Testis (tissue), 2 donors: ENCODE measurements at regions not wholly inside any gene's neighbourhood (a gene's known extent, or its start where the extent isn't known, plus 50 kb on each side); places are given as distances from the start of the nearest gene placed in this dataset.

Experiments
- CTCF ChIP-seq, 3 experiments: fragments of 450-650 bp in 2 of 3; fragments of 200-600 bp in 1 of 3; sonication (generic) in 1 of 3; IDR thresholded peaks; one replicate each; pipeline ENCODE4 v1.5.1; 2016 to 2019; ENCODE audit warnings: antibody characterized with exemption in 3 of 3, mild to moderate bottlenecking in 2 of 3, moderate library complexity in 1 of 3
- POLR2A ChIP-seq: fragments of 450-650 bp; IDR thresholded peaks from one replicate; pipeline ENCODE4 v1.6.1; 2017; ENCODE audit warnings: antibody characterized with exemption, mild to moderate bottlenecking, moderate library complexity

DNA sequence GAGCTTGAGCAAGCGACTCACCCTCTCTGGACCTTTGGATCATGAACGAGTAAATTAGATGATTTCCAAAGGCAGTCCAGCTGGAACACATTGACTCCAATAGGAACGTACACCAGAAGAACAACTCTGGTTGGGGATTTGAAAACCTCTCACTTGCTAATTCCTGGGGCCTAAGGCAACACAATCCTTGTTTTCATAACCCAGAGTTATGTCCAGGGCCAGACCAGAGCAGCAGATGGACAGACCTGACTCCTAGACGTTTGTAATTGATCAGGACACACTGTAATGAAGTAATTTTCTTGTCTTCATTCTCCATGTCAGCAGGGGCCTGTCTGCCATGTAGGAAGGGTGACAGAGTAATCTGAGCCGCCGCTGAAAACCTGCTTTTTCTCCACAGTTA lies 283.9 kb downstream of the IDS start:
- TF ChIP-seq CTCF (IDR thresholded peaks at IDR 0.05) (no peak), POLR2A (no peak)
